Large intestine (tissue), 3 donors: ENCODE measurements at regions not wholly inside any gene's neighbourhood (a gene's known extent, or its start where the extent isn't known, plus 50 kb on each side); places are given as distances from the start of the nearest gene placed in this dataset.
A peak's percentile ranks its signal among the peaks of the same experiment; 100 is the strongest.

Experiments
- DNase-seq, 2 donors: peaks; one replicate each; pipeline versions ENCODE4 v3.0.0 to v3.0.0-alpha.2; 2013
- H3K27ac ChIP-seq: one replicate; pipeline ENCODE4 v1.5.1; 2013; ENCODE audit warnings: low read length
- H3K27me3 ChIP-seq: 2 replicates; pipeline ENCODE4 v1.6.1; 2013; ENCODE audit warnings: low read length; ENCODE audit not compliant: control insufficient read depth, insufficient read depth
- H3K36me3 ChIP-seq: 2 replicates; pipeline ENCODE4 v1.6.1; 2013; ENCODE audit warnings: low read length; ENCODE audit not compliant: control insufficient read depth, insufficient read depth
- H3K4me1 ChIP-seq: one replicate; pipeline ENCODE4 v1.6.1; 2013; ENCODE audit warnings: low read length; ENCODE audit not compliant: control insufficient read depth, insufficient read depth
- H3K4me3 ChIP-seq: one replicate; pipeline ENCODE4 v1.5.1; 2013; ENCODE audit warnings: low read length
- H3K9me3 ChIP-seq: one replicate; pipeline ENCODE4 v1.6.1; 2013; ENCODE audit warnings: mild to moderate bottlenecking, low read depth, low read length, moderate library complexity; ENCODE audit not compliant: control insufficient read depth
- WGBS: methylation state at CpG from one replicate; pipeline ENCODE4 v1.1.5; 2013; ENCODE audit warnings: low lambda C conversion rate; ENCODE audit not compliant: insufficient coverage; 5-methylcytosine and 5-hydroxymethylcytosine counted together

GRCh38 chr12:115519359-115519758, 758.1 kb downstream of the MED13L start:
- no CpG with 5 or more reads among the region's 1 CpG for WGBS
- no peaks in the 10 kb centered on the region for H3K9me3 ChIP-seq
- no peak overlapping the region for H3K27ac ChIP-seq
- H3K4me3 ChIP-seq, result no peak overlapping the region
- no peaks in the 10 kb centered on the region for H3K4me1 ChIP-seq
- no peaks in the 10 kb centered on the region for H3K27me3 ChIP-seq
- no peaks in the 10 kb centered on the region for H3K36me3 ChIP-seq
- no peak for DNase-seq

DNA sequence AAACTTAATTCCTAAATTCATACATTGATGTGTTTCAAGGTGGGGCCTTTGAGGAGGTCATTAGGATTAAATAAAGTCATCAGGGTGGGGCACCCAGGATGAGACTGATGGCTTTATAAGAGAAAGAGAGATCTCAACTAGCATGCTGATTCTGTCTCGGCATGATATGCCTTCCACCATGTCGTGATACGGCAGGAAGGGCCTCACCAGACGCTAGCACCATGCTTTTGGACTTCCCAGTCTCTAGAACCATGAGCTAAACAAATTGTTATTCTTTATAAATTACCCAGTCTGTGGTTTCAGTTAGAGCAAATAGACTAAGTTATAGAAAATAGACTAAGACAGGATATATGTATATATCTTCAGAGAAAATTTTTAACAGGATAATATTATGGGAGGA, 759.6 kb downstream of the MED13L start:
- no CpG with 5 or more reads among the region's 4 CpGs for WGBS
- no peaks in the 10 kb centered on the region for H3K27me3 ChIP-seq
- no peak overlapping the region for H3K27ac ChIP-seq
- H3K4me1 ChIP-seq, result no peaks in the 10 kb centered on the region
- DNase-seq, result no peak
- peaks cover 2% of the 10 kb centered on the region for H3K9me3 ChIP-seq
- no peaks in the 10 kb centered on the region for H3K36me3 ChIP-seq
- H3K4me3 ChIP-seq, result no peak overlapping the region

DNA sequence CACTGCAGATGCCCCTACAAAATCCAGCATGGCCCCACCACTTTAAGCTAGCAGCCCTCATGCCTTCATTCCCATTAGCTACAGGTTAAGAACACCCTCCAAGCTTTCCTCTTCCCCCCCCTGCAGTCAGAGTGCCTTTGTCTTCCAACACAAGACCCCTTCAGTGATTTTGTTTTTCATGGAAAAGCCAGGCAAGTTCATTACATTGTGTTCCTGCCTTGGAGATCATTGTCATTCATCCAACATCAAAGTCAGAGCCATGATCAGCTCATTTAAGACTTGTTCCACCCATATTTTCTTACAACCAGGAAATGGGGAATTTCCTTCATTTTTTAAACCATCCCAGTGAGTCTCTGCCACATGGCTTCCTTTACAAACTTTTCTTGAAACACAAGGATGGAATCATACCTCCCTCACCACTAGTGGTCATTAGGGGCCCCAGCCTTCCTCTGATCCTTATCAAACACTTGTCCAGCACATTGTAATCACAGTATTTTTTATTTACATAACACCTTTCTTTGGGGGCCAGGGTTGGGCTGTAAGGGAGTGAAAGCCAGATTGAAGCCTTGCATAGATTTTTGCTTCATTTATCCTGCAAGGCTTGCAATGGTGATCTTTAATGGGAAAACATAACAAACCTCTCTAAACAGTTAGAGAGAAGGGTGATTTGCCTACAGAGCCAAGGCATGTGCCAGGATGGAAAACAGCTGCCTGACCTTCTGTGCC, 765.3 kb downstream of the MED13L start:
- DNase-seq, result no peak
- H3K27ac ChIP-seq, result no peak overlapping the region
- no peaks in the 10 kb centered on the region for H3K27me3 ChIP-seq
- H3K4me3 ChIP-seq, result no peak overlapping the region
- H3K9me3 ChIP-seq, result peaks cover 2% of the 10 kb centered on the region
- H3K36me3 ChIP-seq, result no peaks in the 10 kb centered on the region
- H3K4me1 ChIP-seq, result no peaks in the 10 kb centered on the region

- Histone ChIP-seq H3K4me1 (no peaks in the 10 kb centered on the region), H3K4me3 (no peak overlapping the region), H3K9me3 (peaks cover 2% of the 10 kb centered on the region), H3K27me3 (no peaks in the 10 kb centered on the region), H3K27ac (no peak overlapping the region), H3K36me3 (no peaks in the 10 kb centered on the region)
- 71% methylated on average over 1 of the region's 2 CpGs for WGBS
- DNase-seq, result no peak
These were observed 766.2 kb downstream of the MED13L start for GRCh38 chr12:115511305-115511704.

- no peak for DNase-seq
- Histone ChIP-seq H3K4me1 (no peaks in the 10 kb centered on the region), H3K36me3 (no peaks in the 10 kb centered on the region), H3K27me3 (no peaks in the 10 kb centered on the region), H3K27ac (no peak overlapping the region), H3K4me3 (no peak overlapping the region), H3K9me3 (peaks cover 2% of the 10 kb centered on the region)
- WGBS, result 100% methylated on average over 3 of the region's 4 CpGs
These were observed 768.5 kb downstream of the MED13L start for GRCh38 chr12:115508990-115509389.

- Histone ChIP-seq H3K36me3 (no peaks in the 10 kb centered on the region), H3K4me3 (no peak overlapping the region), H3K9me3 (no peaks in the 10 kb centered on the region), H3K4me1 (no peaks in the 10 kb centered on the region), H3K27ac (no peak overlapping the region), H3K27me3 (no peaks in the 10 kb centered on the region)
- DNase-seq, result peak; percentile 17 to 27
- WGBS, result 20% methylated on average over 1 of the region's 10 CpGs
These were observed 769.4 kb downstream of the MED13L start for GRCh38 chr12:115507951-115508722.

DNA sequence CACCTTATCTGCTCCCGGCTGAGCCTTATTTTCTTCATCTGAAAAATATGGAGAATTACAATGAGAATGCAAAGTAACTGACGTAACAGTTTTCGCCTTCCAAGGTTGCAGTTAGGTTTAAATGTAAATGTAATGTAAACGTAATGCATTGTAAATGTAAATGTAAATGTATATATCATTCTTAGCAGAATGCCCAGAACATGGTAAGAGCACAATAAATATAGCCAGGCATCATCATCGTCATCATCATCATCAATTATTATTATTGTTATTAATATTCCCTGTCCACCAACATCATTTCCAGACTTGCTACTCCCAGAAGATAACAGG, 770.0 kb downstream of the MED13L start:
- Histone ChIP-seq H3K27ac (no peak overlapping the region), H3K36me3 (no peaks in the 10 kb centered on the region), H3K4me3 (no peak overlapping the region), H3K9me3 (no peaks in the 10 kb centered on the region), H3K4me1 (no peaks in the 10 kb centered on the region), H3K27me3 (no peaks in the 10 kb centered on the region)
- WGBS, result 96% methylated on average over 4 of the region's 5 CpGs
- DNase-seq, result no peak

- no peak for DNase-seq
These were observed 770.5 kb downstream of the MED13L start for GRCh38 chr12:115506822-115507559.

DNA sequence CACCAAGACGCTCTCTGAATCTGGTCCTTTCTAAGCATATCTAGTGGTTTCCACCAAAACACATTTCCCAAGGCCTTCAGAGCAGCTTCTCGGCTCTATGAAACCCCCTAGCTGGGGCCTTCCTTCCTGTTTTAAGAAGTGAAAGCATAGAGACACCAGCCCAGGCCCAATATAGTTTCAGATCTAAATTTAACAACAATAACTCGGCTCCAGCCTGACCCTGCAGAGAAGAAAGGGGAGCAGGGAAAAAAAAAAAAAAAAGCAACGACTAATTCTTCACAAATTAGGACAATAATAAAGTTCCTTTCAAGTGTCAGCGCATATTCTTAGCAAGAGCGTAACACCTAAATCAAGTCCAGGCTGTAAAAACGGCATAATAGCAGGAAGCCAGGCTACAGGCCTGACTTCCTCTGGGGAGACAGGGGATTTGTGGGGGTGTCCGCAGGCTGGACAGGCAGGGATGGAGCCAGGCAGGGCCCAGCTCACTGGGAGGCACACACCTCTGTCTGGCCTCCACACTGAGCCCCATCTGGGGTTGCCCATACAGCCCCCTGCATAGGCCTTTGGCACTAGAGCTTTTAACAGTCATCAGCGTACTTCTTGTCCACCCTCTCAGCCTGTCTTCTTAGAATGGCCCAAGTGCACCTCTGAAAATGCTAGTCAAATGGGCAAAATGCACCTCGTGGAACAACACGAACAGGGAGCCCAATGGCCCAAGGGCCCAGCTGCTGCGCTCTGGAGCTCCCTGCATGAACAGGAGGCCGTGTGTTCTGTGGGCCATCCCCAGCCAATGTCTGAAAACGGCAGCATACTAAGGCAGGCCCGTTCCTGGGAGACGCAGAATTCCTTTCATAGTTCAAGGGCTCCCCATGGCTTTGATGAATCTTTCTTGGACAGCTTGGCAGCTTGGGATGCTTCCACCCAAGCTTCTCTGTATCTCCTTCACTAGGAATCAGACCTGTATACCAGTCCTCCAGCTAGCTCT, 772.9 kb downstream of the MED13L start:
- no peaks in the 10 kb centered on the region for H3K36me3 ChIP-seq
- WGBS, result 40% methylated on average over 1 of the region's 16 CpGs
- no peak for DNase-seq
- H3K27me3 ChIP-seq, result no peaks in the 10 kb centered on the region
- no peaks in the 10 kb centered on the region for H3K4me1 ChIP-seq
- H3K4me3 ChIP-seq, result no peak overlapping the region
- no peak overlapping the region for H3K27ac ChIP-seq
- no peaks in the 10 kb centered on the region for H3K9me3 ChIP-seq

More at GRCh38 chr12:115506822-115507559, 770.5 kb downstream of the MED13L start:
- no CpG with 5 or more reads among the region's 5 CpGs for WGBS
- no peak overlapping the region for H3K27ac ChIP-seq
- no peaks in the 10 kb centered on the region for H3K4me1 ChIP-seq
- H3K36me3 ChIP-seq, result no peaks in the 10 kb centered on the region
- no peaks in the 10 kb centered on the region for H3K9me3 ChIP-seq
- no peaks in the 10 kb centered on the region for H3K27me3 ChIP-seq
- H3K4me3 ChIP-seq, result no peak overlapping the region

- H3K4me1 ChIP-seq, result no peaks in the 10 kb centered on the region
- H3K4me3 ChIP-seq, result no peak overlapping the region
- no peaks in the 10 kb centered on the region for H3K36me3 ChIP-seq
- WGBS, result 89% methylated on average over 4 of the region's 4 CpGs
- no peaks in the 10 kb centered on the region for H3K9me3 ChIP-seq
- no peak for DNase-seq
- H3K27ac ChIP-seq, result no peak overlapping the region
- no peaks in the 10 kb centered on the region for H3K27me3 ChIP-seq
These were observed 776.6 kb downstream of the MED13L start for GRCh38 chr12:115500872-115501271.
